Osteocyte (in vitro differentiated cells): ENCODE measurements at regions not wholly inside any gene's neighbourhood (a gene's known extent, or its start where the extent isn't known, plus 50 kb on each side); places are given as distances from the start of the nearest gene placed in this dataset.
"Not testable (repeated sequence)": the region's sequence is repeated elsewhere in the genome, so short reads cannot be mapped to it uniquely, and the experiment has no call there.

Experiments
- DNase-seq: peaks from one replicate; pipeline ENCODE4 v3.0.0; 2021; ENCODE audit warnings: mixed read lengths; ENCODE audit not compliant: unreplicated experiment; ENCODE audit errors: extremely low spot score
- H3K27ac Mint-ChIP-seq: one replicate; pipeline ENCODE4 v1.8.0; 2021; ENCODE audit warnings: mild to moderate bottlenecking, mixed read lengths; ENCODE audit not compliant: unreplicated experiment
- H3K27me3 Mint-ChIP-seq: one replicate; pipeline ENCODE4 v1.8.0; 2021; ENCODE audit warnings: mixed read lengths; ENCODE audit not compliant: unreplicated experiment
- H3K36me3 Mint-ChIP-seq: one replicate; pipeline ENCODE4 v1.8.0; 2021; ENCODE audit warnings: mixed read lengths; ENCODE audit not compliant: unreplicated experiment
- H3K4me1 Mint-ChIP-seq: one replicate; pipeline ENCODE4 v1.8.0; 2021; ENCODE audit warnings: mixed read lengths; ENCODE audit not compliant: unreplicated experiment
- H3K4me3 Mint-ChIP-seq: one replicate; pipeline ENCODE4 v1.8.0; 2021; ENCODE audit warnings: mild to moderate bottlenecking, moderate library complexity, mixed read lengths; ENCODE audit not compliant: unreplicated experiment
- H3K9me3 Mint-ChIP-seq: one replicate; pipeline ENCODE4 v1.8.0; 2021; ENCODE audit warnings: mixed read lengths; ENCODE audit not compliant: unreplicated experiment
- TF ChIP-seq, protein P1 (sequence below): fragments of 200-600 bp; sonication (generic); IDR thresholded peaks from 2 replicates; pipeline ENCODE4 v1.5.0; 2021; ENCODE audit warnings: antibody characterized with exemption, mild to moderate bottlenecking, moderate library complexity

GRCh38 chr15:22251422-22251821 lies 171.1 kb downstream of the OR4M2 start:
- no peaks in the 10 kb centered on the region for H3K27me3 Mint-ChIP-seq
- no peak for DNase-seq
- peaks cover 45% of the 10 kb centered on the region for H3K9me3 Mint-ChIP-seq
- TF ChIP-seq, protein P1, sequence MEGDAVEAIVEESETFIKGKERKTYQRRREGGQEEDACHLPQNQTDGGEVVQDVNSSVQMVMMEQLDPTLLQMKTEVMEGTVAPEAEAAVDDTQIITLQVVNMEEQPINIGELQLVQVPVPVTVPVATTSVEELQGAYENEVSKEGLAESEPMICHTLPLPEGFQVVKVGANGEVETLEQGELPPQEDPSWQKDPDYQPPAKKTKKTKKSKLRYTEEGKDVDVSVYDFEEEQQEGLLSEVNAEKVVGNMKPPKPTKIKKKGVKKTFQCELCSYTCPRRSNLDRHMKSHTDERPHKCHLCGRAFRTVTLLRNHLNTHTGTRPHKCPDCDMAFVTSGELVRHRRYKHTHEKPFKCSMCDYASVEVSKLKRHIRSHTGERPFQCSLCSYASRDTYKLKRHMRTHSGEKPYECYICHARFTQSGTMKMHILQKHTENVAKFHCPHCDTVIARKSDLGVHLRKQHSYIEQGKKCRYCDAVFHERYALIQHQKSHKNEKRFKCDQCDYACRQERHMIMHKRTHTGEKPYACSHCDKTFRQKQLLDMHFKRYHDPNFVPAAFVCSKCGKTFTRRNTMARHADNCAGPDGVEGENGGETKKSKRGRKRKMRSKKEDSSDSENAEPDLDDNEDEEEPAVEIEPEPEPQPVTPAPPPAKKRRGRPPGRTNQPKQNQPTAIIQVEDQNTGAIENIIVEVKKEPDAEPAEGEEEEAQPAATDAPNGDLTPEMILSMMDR, result no peak
- no peak overlapping the region for H3K4me3 Mint-ChIP-seq
- H3K27ac Mint-ChIP-seq, result no peak overlapping the region
- peaks cover 2% of the 10 kb centered on the region for H3K36me3 Mint-ChIP-seq
- no peaks in the 10 kb centered on the region for H3K4me1 Mint-ChIP-seq

DNA sequence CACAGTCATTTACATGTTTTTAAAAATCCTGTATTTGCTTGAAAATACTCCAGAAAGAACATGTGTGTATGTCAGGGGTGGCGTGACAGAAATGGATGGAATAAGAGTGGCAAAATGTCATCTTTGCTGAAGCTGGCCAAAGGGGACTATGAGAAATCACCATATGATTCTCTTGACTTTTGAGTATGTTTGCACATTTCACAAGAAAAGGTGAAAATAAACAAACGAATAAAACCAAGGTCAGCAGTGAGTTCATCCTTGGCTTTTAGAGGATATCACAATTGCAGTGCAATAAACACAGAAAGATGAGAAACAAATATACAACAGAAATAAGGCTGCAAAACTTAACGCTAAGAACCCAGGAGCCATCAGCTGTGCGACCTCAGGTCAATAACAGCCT lies 171.7 kb downstream of the OR4M2 start:
- DNase-seq, H3K27me3 Mint-ChIP-seq, H3K36me3 Mint-ChIP-seq, H3K27ac Mint-ChIP-seq, H3K4me3 Mint-ChIP-seq, H3K4me1 Mint-ChIP-seq: not testable (repeated sequence)
- peaks cover 44% of the 10 kb centered on the region for H3K9me3 Mint-ChIP-seq

DNA sequence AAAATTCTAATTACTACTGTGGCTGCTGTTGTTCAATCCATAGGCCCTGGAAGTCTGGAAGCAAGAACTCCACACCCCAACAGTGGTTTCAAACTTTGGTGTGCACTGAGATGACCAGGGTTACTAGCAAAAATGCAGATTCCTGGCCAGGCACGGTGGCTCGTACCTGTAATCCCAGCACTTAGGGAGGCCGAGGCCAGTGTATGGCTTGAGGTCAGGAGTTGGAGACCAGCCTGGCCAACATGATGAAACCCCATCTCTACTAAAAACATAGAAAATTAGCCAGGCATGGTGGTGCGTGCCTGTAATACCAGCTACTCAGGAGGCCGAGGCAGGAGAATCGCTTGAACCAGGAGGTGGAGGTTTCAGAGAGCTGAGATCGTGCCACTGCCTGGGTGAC lies 172.2 kb downstream of the OR4M2 start:
- not testable (repeated sequence) for H3K36me3 Mint-ChIP-seq, H3K27me3 Mint-ChIP-seq, H3K27ac Mint-ChIP-seq, DNase-seq, H3K4me1 Mint-ChIP-seq, H3K4me3 Mint-ChIP-seq
- H3K9me3 Mint-ChIP-seq, result peaks cover 43% of the 10 kb centered on the region

- H3K4me3 Mint-ChIP-seq, DNase-seq, H3K27ac Mint-ChIP-seq, H3K27me3 Mint-ChIP-seq, H3K36me3 Mint-ChIP-seq, H3K4me1 Mint-ChIP-seq: not testable (repeated sequence)
- H3K9me3 Mint-ChIP-seq, result peaks cover 37% of the 10 kb centered on the region
These were observed 172.8 kb downstream of the OR4M2 start for GRCh38 chr15:22253002-22253675.

GRCh38 chr15:22253676-22254408 lies 173.5 kb downstream of the OR4M2 start:
- Mint-ChIP-seq H3K9me3 (peaks cover 32% of the 10 kb centered on the region), H3K36me3 (peaks cover 2% of the 10 kb centered on the region), H3K27ac (no peak overlapping the region), H3K4me1 (no peaks in the 10 kb centered on the region), H3K4me3 (no peak overlapping the region), H3K27me3 (no peaks in the 10 kb centered on the region)
- no peak for DNase-seq
- TF ChIP-seq, protein P1, result no peak

DNA sequence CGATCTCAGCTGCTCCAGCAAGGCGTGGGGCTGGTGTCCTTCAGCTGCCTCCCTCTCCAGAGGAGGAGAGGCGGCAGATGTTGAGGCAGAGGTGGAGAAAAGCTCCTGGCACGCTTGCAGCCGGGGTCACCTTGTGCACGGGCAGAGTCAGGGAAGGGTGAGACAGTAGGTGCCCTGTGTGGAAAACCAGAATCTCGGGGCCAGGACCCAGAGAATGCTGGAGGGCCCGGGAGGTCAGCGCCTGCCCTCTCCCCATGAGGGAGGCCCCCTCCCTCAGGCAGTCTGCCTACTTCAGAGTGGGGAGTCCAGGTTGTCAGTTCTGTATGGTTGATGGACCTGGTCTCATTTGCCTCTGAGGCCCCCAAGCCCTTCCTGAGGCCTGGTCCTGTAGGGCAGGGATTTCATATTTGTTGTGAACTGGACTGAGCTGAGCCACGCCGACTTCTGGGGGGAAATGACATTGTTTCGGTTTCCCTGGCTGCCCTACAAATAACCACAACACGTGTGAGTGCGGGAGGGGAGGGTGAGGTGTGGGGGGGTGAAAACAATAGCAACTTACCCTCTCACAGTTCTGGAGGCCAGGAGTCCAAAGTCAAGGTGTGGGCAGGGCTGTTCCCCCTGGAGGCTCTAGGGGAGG lies 174.2 kb downstream of the OR4M2 start:
- DNase-seq, H3K27me3 Mint-ChIP-seq, H3K4me3 Mint-ChIP-seq, H3K27ac Mint-ChIP-seq, H3K4me1 Mint-ChIP-seq, H3K36me3 Mint-ChIP-seq: not testable (repeated sequence)
- H3K9me3 Mint-ChIP-seq, result peaks cover 33% of the 10 kb centered on the region

- not testable (repeated sequence) for H3K4me3 Mint-ChIP-seq, DNase-seq, H3K36me3 Mint-ChIP-seq, H3K27ac Mint-ChIP-seq, H3K4me1 Mint-ChIP-seq, H3K27me3 Mint-ChIP-seq
- H3K9me3 Mint-ChIP-seq, result peaks cover 43% of the 10 kb centered on the region
These were observed 175.3 kb downstream of the OR4M2 start for GRCh38 chr15:22255606-22256005.

DNA sequence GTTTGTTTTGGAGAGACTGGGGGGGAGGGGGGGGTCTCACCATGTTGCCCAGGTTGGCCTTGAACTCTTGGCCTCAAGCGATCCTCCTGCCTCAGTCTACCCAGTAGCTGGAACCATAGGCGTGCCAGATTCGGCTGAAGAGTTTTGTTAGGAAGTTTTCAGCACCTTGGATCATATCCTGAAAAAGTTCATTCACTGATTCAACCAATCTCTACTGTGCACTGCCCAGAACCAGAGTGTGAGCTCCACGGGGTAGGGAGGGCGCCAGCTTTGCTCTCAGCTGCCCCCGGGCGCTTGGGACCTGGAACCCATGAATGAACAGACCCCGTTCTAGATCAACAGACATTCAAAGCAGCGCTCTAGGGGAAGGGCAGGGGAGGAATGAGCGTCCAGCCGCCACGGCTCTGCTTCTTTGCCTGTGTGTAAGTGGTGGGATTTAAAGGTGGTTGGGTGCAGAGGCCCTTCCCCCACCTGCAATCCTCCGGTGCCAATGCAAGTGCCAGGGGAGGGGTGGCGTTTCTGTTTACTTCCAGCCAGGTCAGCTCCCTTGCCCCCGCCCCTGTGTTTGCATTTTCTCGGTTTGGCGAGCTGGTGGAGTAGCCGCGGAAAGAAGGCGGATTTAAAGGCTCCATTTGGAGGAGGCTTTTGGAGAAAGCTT lies 176.2 kb downstream of the OR4M2 start:
- H3K4me3 Mint-ChIP-seq, H3K27ac Mint-ChIP-seq, H3K36me3 Mint-ChIP-seq, H3K27me3 Mint-ChIP-seq, DNase-seq, H3K4me1 Mint-ChIP-seq: not testable (repeated sequence)
- peaks cover 44% of the 10 kb centered on the region for H3K9me3 Mint-ChIP-seq
